GM12864 (cell line): ENCODE measurements at regions not wholly inside any gene's neighbourhood (a gene's known extent, or its start where the extent isn't known, plus 50 kb on each side); places are given as distances from the start of the nearest gene placed in this dataset.

ENCODE experiments used
- DNase-seq: peaks from one replicate; pipeline ENCODE4 v3.0.0-alpha.2; 2011; ENCODE audit warnings: low read depth
- H3K4me3 ChIP-seq: 2 replicates; pipeline ENCODE4 v1.5.1; 2011; ENCODE audit warnings: mild to moderate bottlenecking, low read depth, low read length, control low read depth
- CTCF ChIP-seq: IDR thresholded peaks from 2 replicates; pipeline ENCODE4 v1.5.1; 2011; ENCODE audit warnings: low read depth, mild to moderate bottlenecking, moderate library complexity, low read length, control low read depth, inconsistent platforms; ENCODE audit errors: missing control alignments

DNA sequence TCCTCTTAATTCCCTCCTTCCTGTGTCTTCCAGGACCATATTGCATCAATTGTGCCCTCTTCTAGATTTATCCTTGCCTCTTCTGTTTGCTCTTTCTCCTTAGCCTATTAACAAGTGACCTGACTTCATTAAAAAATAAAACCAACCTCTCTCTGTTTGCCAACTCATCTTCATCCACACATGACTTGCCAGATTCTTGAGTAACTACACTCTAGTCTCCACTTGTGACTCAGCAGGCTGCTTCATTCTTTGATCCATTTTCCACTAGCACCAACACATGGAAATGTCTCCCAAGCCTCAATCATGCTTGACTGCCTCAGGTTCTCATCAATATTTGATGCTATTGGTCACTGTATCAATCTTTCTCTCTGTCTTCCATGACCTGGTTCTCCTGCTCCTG, 492.4 kb upstream of the TMPO start:
- H3K4me3 ChIP-seq, result no peak overlapping the region
- no peak for TF ChIP-seq CTCF
- no peak for DNase-seq

DNA sequence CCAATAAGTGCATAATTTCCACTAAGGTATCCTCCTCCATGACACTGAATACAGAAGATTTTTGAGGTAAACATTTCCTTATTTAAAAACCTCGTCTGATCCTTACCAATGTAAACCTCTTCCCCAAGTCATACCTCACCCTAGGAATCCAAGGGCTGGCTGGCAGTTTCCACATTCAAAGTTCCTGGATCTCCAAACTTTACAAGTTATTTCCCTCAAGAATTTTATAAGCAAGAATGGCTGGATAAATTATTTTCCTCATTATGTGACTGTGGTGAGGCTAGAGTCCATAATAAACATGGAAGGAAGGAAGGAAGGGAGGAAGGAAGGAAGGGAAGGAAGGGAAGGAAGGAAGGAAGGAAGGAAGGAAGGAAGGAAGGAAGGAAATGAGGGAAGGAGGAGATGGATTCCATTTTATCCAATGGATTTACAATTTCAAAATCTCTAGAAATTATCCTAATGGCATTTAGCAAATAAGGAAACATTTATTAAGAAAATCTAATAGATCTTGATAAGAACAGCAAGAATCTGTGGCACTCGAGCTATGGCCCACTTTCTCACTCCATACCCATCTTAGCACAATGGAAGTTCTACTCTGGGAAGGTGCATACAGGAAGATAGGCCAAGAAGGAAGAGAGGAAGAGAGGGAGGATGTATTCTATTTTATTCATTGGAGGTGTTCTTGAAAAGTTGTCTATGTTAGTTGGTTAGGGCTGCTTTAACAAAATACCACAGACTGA, 477.8 kb upstream of the TMPO start:
- DNase-seq, result no peak
- H3K4me3 ChIP-seq, result no peak overlapping the region
- TF ChIP-seq CTCF, result no peak

DNA sequence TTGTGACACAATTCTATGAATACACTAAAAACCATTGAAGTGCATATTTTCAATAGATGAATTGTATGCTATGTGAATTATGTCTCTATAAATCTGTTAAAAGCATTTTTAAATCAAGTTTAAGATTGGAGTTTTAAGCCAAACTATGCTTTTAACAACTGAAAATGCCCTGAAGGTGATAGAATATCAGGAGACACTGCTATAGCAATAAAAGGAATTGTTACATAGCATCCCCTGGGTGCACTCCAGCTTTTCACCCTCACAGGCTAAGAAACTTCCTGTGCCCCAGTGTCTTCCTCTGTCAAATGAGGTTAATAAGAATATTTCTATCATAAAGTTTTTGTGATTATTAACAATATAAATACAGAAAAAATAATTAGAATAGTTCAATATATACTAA, 472.7 kb upstream of the TMPO start:
- TF ChIP-seq CTCF, result no peak
- DNase-seq, result no peak
- H3K4me3 ChIP-seq, result no peak overlapping the region

DNA sequence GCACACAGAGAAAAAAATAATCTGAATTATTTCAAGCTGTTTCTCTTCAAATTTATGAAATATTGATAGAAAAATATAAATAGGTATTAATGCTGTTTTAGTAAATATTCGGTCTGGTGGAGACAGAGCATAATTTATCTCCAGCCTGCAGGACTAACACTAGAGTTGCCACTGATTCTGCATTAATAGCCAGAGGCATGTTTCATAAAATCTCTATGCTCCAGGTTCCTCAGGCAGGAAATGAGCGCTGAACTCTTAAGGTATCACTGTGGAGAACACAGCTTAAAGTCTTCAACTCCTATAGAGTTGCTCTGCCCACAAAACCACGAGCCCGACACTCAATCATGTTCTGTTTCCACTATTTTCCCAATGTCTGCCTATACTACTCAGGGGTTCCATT, 470.0 kb upstream of the TMPO start:
- TF ChIP-seq CTCF, result no peak
- no peak for DNase-seq
- no peak overlapping the region for H3K4me3 ChIP-seq

- no peak overlapping the region for H3K4me3 ChIP-seq
- TF ChIP-seq CTCF, result no peak
- DNase-seq, result no peak
Measured at GRCh38 chr12:98048326-98048725, 467.1 kb upstream of the TMPO start.

GRCh38 chr12:98053202-98053601, 462.2 kb upstream of the TMPO start:
- no peak for TF ChIP-seq CTCF
- DNase-seq, result no peak
- no peak overlapping the region for H3K4me3 ChIP-seq

DNA sequence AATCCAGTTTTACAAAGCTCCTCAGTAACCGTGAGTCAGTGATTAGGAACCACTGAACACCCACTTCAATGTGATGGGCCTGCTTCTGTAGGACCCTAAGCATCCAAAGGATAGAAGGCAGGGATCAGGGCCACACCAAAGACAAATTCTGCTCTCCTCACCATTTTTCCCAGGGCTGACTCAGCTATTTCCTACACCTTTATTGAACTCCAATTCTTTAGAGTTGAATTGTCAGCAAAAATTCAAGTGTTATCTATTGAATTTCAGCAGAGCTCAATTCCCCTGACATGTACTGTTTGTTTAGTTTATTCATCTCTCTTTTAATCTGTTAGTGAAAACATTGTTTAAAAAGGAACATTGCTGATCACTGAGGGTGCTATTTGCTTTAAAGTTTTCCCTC, 457.7 kb upstream of the TMPO start:
- H3K4me3 ChIP-seq, result no peak overlapping the region
- TF ChIP-seq CTCF, result no peak
- no peak for DNase-seq
